Hepatocyte (in vitro differentiated cells): ENCODE measurements at regions not wholly inside any gene's neighbourhood (a gene's known extent, or its start where the extent isn't known, plus 50 kb on each side); places are given as distances from the start of the nearest gene placed in this dataset.

Experiments used
- CTCF ChIP-seq: fragments of 200-600 bp; sonication (generic); IDR thresholded peaks from 2 replicates; pipeline ENCODE4 v1.5.1; 2016; ENCODE audit warnings: antibody characterized with exemption, mild to moderate bottlenecking; ENCODE audit not compliant: poor library complexity
- EZH2 ChIP-seq: fragments of 200-600 bp; sonication (generic); IDR thresholded peaks from 2 replicates; pipeline ENCODE4 v1.6.1; 2016; ENCODE audit warnings: antibody characterized with exemption, mild to moderate bottlenecking, borderline replicate concordance
- EZH2phosphoT487 ChIP-seq: fragments of 200-600 bp; sonication (generic); IDR thresholded peaks from one replicate; pipeline ENCODE4 v1.6.1; 2018; ENCODE audit warnings: antibody characterized with exemption, mild to moderate bottlenecking, low read depth, moderate library complexity; ENCODE audit not compliant: unreplicated experiment, severe bottlenecking

- TF ChIP-seq EZH2phosphoT487 = no peak
- no peak for TF ChIP-seq CTCF
- no peak for TF ChIP-seq EZH2
These were observed 471.0 kb downstream of the BCOR start for GRCh38 chrX:39626749-39627148.
